GM21390 (cell line): ENCODE measurements at regions not wholly inside any gene's neighbourhood (a gene's known extent, or its start where the extent isn't known, plus 50 kb on each side); places are given as distances from the start of the nearest gene placed in this dataset.

ENCODE experiments used
- ATAC-seq: cut with Tn5 transposase; IDR thresholded peaks from one replicate; pipeline ENCODE4 v1.9.1; 2021; ENCODE audit not compliant: unreplicated experiment

DNA sequence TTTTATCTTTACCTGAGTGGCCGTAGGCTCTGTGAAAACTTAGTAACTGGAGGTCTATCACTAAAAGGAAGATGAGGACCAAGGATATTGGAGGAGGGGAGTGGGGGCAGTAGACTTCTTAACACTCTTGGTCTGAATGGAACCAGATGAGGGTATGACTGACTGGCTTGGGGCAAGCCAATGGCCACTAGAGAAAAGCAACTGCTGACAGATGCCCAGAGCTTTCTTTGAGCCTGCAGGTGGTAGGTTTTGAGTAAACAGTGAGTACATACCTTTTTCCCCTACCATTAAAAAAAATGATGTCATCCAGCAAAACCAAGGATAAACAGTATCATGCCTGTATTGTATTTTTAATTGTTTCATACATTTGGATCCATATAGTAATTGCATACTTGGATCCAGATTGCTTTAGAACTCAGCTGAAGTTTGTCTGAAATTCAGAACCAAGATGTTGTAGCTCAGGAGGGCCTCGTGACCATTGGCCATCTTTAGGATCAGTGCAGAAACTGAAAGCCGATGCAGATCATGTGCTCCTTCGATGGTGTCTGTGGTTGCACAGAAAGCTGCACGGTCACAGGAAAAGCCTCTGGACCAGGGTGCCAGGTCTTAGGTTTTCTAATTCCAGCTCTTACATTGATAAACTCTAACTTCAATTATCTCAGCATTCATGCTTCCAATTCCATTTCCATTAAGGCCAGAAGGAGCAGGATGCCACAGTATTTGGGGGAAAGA, 131.0 kb downstream of the PDGFRA start:
- ATAC-seq: no peak

DNA sequence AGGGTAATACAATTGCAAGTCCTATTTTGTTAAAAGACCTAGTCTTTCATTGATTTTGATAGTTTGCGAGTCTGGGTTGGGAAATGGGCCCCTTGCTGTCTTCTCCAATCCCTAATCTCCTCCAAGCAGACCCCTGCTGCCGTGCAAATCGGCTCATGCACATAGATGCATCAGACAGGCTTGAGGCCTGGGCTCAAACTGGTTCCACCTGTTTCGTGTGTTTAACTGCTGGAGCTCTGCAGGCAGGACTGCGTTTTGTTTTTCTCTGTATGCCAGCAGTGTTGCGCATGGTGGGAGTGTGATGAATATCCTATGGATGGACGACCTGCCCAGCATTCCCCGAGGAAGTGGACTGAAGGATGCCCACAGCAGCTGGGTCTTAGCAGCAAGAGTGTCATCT, 133.9 kb downstream of the PDGFRA start:
- ATAC-seq: no peak

DNA sequence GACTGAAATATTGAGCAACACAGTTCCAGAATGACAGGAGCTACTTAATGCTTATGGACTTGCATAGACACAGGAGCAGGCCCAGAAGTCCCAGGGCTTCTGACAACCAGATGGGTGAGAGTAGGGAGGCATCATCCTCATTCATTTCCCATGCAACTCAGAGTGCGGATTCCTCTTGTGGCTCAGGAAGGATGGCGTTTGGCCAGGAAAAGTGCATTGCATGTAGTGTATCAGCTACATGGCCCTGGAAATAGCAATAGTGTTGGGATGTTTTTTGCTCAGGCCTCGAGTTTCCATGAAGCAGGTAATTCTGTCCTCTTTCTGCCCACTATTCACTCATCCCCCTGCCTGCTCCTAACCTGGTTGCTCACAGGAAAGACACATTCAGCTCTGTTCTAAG, 136.6 kb downstream of the PDGFRA start:
- ATAC-seq: no peak

DNA sequence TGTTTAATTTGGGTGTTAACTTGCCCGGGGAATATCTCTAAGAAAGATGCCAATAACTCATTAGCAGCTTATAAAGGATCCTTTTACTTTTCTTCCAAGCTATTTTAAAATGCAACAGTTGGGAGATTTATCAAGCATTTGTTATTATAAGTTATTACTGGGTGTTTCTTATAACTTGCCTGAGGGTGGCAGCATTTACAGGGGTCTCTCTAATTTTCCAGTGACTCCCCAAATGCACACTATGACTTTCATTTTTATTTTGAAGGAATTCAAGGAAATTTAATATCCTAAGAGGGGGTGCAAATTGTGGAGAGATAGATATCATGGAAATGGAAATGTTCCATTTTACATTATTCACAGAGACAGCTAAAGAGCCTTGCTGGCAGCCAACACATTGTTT, 138.0 kb downstream of the PDGFRA start:
- no peak for ATAC-seq

DNA sequence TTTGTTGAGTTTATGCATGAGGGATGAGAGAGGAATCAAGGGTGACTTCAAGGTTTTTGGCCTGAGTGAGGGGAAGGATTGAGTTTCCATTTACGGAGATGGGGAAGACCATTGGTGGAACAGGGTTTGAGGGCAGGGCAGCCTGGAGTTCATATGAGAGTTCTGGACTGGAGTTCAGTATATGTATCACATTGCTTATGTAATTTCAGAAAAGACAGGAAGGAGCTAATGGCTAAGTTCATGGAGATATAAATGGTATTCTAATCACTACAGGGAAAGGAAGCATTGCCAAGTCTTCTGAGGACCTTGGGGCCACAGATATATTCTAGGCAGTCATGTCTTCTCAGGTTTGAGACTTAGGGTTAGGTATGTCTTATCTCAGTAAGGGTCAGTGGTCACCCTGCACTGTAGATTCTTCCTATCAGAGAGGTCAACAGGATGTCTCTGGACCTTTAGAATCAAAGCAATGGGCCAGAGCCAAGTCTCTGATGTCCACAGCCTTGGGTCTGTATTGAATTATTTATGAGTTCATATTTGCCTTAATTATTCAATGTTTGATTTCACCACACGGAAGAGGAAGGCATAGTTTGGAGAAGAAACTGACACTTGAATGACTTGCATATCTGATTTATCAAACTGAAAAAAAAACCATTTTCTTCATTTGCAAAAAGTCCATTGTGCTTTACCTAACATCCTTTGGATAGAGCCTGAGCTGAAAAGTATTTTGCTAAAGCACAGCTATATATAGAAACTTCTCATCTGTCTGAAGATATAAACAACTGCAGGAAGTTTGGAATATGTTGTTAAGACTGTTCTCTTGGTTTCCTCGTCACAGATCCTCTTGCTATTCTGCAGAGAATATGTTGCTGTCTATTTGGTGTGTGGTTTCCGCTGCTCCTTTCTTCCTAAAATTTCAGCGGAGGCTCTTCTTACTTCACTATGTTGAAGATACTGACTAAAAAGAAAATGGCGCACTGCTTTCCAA, 139.5 kb downstream of the PDGFRA start:
- no peak for ATAC-seq

DNA sequence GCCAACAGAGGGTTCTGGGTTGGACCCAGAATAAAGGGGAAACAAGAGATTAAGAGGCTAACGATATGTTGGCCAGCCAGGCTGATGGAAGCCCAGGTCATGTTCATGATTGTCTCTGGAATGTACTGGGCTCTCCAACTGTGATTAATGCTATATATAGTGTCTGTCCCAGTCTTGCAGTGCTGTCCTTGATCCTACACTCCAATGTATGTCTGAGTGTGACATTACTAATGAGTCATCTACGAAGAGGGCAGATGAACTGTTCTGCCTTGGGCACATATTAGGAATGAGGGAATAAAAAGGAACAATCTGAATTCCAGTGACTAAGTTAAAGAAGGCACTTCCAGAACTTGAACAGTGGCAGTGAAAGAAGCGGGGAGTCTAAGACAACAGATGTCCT, 142.1 kb downstream of the PDGFRA start:
- no peak for ATAC-seq

DNA sequence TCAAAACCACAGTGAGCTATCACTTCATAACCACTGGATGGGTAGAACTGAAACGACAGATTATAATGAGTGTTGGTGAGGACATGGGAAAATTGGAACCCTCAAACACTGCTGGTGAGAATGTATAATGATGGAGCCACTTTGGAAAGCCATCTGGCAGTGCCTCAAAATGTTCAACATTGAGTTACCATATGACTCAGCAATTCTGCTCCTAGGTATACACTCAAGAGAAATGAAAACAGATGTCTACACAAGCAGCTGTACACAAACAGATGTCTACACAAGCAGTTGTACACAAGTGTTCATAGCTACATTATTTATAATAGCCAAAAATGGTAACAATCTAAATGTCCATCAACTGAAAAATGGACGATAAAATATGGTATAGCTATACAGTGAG, 143.9 kb downstream of the PDGFRA start:
- no peak for ATAC-seq

DNA sequence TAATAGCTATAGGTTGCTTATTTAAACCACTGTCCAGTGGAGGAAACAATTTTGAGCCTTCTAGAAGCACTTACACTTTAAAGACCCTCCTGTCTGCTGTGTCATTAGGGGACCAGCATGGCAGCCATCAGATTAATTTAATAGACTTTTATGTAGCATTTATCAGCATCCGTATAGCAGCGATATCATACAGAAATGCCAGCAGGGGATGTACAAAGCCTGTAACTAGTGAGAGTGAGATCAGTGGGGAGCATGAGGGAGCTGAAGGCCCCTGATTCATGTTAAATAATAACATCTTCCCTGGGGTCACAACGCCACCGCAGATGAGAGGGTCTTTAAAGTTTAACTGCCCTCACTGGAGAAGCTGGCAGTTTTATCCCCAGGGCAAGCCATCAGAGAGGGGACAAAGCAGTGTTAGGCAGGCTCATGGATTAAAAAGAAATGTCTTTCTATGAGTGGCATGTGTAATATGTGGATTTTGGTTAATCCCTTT, 144.7 kb downstream of the PDGFRA start:
- ATAC-seq: no peak

DNA sequence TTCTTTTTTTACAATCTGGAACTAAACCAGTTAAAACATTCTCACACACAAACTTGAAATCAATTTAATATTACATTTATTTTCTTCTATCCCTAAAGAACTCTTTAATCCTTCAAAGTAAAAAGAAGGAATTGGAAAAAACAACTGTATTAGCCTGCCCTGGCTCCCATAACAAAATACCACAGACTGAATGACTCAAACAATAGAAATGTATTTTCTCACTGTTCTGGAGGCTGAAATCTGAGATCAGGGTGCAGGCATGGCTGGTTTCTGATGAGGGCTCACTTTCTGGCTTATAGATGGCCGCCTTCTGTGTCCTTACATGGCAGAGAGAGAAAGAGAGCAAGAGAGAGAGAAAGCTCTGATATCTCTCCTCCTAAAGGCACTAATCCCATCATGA, 149.4 kb downstream of the PDGFRA start:
- ATAC-seq: no peak

DNA sequence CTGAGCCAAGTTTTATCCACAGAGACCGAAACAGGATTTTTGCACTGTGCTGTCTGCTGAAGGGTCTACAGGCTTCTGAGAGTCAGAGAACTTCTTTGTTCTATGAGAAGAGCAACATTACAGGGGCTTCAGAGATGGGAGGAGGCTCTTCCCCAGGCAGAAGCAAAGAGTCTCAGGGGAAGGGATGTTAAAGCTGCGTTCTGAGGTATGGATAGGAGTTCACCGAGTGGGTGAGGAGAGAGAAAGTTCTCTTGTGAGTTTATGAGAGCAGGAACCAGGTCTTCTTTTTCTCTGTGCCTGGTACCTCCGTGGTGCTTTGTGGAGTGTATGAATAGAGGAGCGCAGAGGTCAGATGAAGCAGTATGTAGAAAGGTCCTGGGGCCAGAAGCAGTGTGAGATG, 155.1 kb downstream of the PDGFRA start:
- no peak for ATAC-seq

DNA sequence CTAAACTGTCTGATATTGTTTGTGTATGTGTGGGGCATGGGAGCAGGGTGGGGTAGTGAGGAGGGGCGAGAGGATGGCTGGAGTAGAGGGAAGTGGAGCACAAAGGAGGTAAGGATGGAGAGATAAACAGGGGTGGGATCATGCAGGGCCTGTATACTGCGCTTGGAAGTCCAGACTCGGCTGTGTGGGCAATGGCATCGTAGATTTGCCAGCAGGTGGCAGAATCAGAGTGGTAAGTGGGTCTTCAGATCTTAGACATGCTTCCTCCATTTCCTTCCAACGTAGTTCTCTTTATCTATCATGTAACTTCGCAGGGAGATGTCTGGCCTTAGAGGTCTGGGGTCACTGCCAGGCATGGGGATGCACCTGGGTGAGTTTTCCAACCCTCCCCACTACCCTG, 155.5 kb downstream of the PDGFRA start:
- ATAC-seq: no peak

DNA sequence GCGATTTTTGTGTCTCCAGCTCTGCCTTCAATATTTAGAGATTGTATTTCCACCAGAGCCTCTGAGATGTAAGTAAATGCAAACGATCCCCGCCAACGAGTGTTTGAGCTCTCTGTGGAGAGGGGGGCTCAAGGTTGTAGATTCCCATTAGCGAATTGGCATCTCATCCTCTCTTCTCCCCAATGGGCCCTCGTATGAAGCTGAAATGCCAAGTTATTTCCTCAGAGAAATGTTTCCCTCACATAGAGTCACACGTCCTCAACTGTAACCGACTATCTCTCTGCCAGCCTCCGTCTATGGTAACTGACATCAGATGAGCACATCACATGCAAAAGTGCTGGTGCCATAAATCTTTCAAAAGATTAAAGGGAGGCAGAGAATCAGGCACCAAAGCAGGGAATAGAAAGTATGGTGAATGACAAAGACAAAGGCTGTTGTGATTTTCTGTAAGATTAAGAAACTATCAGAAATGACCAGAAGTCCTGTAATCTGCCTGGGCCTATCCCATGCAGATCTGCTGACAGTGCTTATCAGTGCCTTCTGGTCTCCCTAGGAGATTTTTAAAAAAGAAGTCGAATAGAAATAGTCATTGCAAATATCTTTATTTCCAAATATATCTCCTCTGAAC, 157.1 kb downstream of the PDGFRA start:
- ATAC-seq: no peak

DNA sequence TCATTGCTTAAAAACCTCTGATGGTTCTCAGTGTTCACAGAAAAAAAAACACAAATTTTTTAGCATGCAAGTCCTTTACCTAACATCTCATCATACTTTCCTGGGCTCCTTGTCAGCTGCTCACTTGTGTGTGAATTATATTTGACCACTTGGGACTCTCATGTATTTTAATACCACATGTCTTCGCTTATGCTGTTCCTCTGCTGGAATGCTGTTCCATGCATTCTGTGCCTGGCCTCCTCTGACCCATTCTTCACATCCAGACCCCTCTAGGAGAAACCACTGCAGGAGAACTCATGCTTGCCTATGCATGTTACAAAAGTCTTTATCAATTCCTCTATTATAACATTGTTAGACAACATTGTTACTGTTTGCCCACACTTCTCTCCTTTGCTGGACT, 157.6 kb downstream of the PDGFRA start:
- ATAC-seq: no peak

DNA sequence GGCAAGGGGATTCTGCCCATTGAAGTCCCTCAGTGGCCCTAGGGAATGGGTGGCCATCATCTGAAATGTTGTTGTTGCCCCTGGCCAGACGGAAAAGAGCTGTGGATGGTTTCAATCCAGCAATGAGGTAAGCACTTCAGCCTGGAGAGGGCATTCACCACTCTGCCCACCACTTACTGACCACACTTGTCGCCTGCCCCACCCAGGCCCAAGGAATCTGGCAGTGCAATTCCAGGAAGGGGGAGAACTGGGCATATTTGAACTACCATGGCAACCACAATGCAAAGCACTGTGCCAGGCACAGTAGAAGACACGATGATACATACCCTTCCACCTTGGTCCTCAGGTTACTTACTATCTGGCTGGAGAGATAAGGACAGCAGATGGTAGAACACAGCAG, 161.6 kb downstream of the PDGFRA start:
- ATAC-seq: no peak

DNA sequence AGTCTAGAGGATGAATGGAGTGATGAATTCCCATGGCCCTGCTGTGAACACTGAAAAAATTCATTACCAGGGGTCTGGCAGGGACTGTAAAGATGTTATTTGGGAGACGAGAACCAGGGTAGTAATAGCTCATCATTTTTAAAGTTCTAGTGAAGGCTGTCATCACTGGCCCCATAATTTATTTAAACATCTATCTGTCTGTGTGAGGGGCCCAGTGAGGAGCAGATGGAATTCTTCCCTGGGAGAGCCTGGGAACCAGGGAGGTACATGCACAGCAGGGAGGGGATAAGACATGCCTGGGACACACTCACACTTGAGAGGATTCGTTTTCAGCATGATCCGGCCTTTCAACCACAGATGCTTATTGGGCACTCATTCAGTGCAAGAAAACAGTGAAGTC, 162.0 kb downstream of the PDGFRA start:
- no peak for ATAC-seq

DNA sequence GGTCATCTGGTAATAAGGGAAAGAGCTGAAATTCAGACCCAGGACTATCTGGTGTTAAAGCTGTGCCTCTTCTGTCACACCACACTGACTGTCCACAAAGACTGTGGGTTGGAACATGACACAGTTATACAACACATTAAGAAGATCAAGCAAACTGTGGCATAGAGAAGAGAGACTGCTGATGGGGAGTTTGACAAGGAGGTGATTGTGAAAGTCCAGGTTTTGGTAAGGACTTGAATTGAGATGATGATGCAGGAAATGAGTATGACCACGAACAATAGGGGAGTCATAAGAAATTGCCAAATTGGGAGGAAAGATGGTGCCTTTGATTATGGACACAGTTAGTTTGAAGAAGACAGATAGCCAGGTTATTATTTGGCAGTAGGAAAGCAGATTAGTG, 163.4 kb downstream of the PDGFRA start:
- ATAC-seq: no peak

DNA sequence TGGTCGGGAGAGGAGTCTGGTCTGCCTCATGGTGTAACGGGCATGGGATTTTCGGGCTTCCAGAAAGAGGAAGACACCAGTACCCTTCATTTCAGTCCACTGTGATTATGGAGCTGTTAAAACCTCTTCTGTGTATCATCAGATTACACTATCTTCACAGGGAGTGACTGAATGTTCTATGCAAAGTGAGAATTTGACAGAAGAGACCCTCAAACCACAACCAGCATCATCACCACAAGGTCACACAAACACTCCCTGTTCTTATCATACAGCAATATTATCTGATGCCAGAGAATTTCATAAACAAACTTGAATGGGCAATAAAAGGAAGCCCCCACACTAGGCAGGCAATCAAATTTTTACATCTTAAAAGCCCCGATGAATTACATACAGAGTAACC, 164.2 kb downstream of the PDGFRA start:
- no peak for ATAC-seq

DNA sequence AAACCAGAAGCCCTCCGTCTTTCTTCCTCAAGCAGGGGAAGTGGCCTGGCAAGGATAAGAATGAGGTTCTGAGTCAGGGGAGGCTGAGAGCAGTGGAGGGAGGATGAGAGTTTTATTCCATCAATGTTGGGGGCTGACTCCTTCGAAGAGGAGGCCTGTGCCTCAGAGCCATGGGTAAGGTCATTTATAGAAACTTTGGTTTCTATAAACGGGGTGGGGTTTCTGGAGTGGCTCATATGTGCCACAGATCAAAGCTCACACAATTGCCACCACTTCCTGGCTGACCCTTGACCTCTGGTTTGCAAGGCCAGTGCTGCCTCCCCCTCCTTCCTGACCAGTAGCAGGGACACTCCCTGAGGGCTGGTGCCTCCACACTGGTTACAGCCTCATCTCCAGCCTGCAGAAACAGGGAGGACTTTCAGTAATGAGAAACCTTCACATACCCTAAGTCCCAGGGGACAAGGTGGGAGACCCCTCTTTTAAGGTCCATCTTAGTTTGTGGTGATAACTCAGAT, 166.0 kb downstream of the PDGFRA start:
- ATAC-seq: no peak

DNA sequence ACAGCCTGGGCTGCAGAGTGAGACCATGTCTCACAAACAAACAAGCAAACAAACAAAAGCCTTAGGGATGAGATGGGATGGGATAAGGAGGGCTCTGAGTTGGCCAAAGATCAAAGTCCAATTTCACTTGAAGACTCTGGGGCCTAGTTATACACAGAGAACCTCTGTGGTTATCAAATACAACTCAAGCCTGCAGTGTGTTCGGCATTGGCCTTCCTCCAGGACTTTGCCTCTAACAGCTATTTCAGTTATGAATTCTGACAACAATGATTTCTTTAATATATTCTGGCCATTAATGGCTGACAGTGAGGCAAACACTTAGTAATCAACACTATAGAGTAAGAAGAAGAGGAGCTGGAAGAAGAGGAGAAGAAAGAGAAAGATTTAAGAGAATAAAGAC, 171.1 kb downstream of the PDGFRA start:
- no peak for ATAC-seq

DNA sequence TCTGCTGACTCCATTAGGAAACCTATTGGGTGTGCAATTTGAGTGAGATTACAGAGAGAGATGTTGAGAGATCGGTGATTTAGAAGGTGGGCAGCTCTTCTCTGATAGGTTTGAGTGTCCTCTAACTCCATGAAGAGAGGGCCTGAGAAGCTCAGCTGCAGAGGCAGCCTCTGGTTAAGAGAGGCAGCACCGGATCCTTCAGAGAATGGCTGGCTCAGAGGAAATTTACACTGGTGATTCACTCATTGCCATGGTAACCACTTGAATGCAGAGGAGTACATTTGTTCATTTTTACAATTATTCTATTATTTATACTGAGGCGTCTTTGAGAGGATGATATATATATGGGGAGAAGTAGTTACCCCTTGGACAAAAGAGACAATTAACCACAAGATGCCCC, 171.7 kb downstream of the PDGFRA start:
- ATAC-seq: no peak

DNA sequence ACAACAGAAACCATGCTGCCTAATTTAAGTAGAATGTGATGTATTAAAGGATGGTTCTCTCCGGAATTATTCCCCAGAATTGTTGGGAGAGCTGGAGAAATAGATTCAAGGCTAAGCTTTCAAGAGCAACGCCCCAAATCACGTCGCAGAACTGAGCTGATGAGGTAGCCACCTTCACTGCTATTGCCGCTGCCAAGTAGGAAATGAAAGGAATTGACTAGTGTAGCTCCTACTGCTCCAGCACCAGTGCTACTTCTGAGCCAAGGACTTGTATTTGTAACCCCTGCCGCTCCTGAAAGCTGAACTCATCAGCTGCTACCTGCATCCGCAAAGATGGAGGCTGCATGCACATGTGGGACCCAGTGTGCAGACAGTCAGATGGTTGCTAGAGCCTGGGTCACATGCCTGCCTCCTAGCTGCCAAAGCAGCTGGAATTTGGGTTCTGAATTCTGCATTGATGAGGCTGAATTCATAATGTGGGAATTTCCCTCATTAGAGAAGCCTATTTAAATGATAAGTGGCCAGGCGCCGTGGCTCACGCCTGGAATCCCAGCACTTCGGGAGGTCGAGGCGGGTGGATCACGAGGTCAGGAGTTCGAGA, 173.9 kb downstream of the PDGFRA start:
- no peak for ATAC-seq
